Epithelial cell of proximal tubule (primary cell): ENCODE measurements at regions not wholly inside any gene's neighbourhood (a gene's known extent, or its start where the extent isn't known, plus 50 kb on each side); places are given as distances from the start of the nearest gene placed in this dataset.

Source experiments
- DNase-seq: peaks from one replicate; pipeline ENCODE4 v3.0.0-alpha.2; 2011; ENCODE audit warnings: low read depth
- H3K4me3 ChIP-seq: 2 replicates; pipeline ENCODE4 v1.5.1; 2011; ENCODE audit warnings: low read depth, mild to moderate bottlenecking, low read length
- TF ChIP-seq, protein P1 (sequence below): conservative IDR thresholded peaks from 2 replicates; pipeline ENCODE4 v1.5.1; 2012; ENCODE audit warnings: low read depth, mild to moderate bottlenecking, low read length

DNA sequence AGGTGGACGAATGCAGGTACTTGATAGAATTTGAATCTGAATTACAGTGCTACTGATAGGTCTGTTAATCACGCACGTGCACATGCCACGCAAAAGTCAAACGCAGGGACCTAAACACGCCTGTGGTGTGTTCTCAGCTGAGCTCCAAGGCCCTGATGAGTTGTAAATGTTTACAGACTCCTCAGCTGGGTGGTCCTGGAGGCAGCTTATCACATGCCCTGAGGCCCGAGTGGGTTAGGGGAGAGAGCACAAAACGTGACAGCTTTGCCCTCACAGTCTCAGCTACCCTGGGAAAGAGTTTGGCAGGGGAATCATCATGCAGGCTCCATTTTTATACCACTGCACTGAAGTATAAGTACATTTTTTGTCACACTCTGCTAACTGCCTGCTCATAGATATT lies 68.3 kb upstream of the FAM110C start:
- no peak overlapping the region for H3K4me3 ChIP-seq
- DNase-seq = no peak
- TF ChIP-seq, protein P1, sequence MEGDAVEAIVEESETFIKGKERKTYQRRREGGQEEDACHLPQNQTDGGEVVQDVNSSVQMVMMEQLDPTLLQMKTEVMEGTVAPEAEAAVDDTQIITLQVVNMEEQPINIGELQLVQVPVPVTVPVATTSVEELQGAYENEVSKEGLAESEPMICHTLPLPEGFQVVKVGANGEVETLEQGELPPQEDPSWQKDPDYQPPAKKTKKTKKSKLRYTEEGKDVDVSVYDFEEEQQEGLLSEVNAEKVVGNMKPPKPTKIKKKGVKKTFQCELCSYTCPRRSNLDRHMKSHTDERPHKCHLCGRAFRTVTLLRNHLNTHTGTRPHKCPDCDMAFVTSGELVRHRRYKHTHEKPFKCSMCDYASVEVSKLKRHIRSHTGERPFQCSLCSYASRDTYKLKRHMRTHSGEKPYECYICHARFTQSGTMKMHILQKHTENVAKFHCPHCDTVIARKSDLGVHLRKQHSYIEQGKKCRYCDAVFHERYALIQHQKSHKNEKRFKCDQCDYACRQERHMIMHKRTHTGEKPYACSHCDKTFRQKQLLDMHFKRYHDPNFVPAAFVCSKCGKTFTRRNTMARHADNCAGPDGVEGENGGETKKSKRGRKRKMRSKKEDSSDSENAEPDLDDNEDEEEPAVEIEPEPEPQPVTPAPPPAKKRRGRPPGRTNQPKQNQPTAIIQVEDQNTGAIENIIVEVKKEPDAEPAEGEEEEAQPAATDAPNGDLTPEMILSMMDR = no peak

DNA sequence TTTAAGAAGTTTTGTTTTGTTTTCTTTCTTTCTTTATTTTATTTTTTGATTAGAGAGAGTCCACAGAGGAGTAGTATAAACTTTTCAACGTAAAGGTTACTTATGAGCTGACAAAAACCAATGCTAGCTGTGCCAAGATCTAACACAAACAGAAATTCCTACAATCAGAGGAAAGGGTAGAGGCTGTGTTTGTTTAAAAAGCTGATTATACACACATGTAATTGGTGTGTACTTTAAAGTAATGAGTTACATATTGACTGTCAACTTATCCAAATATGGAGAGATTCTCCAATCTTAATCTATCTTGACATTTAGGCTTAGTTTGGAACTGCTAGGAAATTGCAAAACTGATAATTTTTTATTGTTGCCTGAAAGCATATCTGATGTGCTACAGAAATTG lies 63.7 kb upstream of the FAM110C start:
- DNase-seq = no peak
- no peak overlapping the region for H3K4me3 ChIP-seq
- TF ChIP-seq, protein P1 = no peak

DNA sequence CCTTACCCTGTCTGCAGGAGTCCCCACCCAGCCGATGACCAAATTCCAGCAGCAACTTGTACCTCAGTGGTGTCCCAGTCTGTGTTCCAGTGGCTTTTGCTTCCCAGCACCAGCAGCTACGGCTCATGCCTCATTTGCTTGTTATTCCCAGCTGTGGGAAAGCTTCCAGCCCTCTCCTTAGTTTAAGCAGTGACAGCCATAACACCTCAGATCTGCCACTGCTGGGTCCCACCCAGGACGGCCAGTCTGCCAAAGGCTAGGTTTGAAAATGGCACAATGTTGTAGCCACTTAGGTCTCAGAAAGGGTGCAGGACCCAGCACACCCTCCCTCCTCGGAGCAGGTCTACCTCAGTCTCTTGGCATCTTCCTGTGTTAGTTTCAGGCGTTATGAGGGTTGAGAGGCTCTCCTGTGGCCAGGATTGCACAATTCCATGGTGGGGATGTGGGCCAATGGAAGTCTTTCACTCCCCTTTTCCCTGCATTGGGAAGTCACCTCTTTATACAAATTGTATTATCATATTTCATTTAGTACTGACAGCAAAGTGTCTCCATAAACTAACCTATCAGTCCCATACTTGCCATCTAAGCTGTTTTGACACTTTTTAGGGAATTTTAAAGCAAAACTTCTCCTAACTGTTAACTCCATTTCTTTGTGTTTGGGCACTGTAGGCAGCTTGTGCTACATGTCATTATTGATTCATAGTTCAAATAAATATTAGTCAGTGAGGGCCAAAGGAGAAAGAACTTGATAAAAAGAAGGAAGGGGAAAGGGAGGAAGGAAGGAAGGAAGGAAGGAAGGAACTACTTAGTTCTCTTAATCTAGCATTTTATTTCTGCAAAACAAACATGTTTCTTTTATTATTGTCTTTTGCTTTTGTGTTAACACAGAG lies 62.9 kb upstream of the FAM110C start:
- no peak for DNase-seq
- no peak overlapping the region for H3K4me3 ChIP-seq
- TF ChIP-seq, protein P1 = no peak

DNA sequence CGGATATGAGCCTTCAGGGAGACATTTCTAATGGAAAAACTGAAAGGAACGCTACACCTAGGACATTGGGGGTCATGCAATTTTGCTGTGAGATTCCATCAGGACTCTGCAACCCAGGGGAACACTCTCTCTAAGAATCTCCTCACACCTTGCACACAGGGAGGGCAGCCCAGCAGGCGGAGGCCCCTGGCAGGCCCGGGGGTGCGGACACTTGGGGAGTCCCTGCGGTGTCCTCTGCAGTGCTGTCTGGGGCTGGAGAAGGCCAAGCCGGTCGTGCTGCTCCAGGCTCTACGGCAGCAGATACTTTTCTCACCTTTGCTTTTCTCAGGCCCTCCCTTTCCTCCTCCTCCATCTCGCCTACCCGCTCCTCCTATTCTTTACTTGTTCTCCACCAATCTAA lies 54.7 kb upstream of the FAM110C start:
- H3K4me3 ChIP-seq = no peak overlapping the region
- TF ChIP-seq, protein P1 = no peak
- DNase-seq = no peak
